ENCODE measurements at regions not wholly inside any gene's neighbourhood (a gene's known extent, or its start where the extent isn't known, plus 50 kb on each side); places are given as distances from the start of the nearest gene placed in this dataset.

GRCh38 chrX:79300856-79301255 is 66.3 kb downstream of the ITM2A start:
- DNase-seq (ENCODE audit: low spot score) = no peak

- DNase-seq (ENCODE audit: low spot score) = no peak
Observed at GRCh38 chrX:79290596-79290995, 76.5 kb downstream of the ITM2A start.

DNA sequence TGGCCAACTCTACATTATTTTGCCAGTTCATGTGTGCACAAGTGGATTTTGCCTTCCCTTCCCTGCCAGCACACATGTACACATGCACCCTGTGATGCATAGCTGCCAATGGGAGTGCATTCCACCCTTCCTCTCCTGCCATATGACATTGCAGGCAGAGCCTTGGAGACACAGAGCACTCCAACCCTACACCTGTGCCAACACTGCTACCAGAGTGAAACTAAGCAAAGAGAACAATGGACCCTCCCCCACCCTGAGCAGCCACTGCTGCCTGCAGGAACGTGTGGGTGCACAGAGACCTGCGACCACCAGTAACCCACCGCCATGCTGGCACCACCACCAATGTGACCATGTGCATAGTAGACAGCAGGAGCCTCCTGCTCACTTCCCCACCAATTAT is 78.4 kb downstream of the ITM2A start:
- DNase-seq (ENCODE audit: low spot score) = no peak

DNA sequence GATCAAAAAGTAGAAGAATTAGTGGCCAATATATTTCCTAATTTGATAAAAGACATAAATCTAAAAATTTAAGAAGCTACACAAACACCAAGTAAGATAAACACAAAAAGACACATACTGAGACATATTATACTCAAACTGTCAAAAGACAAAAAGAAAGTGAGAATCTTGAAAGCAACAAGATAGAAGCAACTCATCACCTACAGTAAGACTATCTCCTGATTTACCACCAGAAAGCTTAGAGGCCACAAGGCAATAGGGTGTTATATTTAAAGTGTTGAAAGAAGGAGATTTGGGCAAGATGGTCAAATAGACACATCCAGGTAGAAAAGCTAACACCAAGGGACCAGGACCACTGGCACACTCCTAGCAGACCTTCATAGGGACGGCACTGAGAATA is 79.4 kb downstream of the ITM2A start:
- no peak for DNase-seq (ENCODE audit: low spot score)

DNA sequence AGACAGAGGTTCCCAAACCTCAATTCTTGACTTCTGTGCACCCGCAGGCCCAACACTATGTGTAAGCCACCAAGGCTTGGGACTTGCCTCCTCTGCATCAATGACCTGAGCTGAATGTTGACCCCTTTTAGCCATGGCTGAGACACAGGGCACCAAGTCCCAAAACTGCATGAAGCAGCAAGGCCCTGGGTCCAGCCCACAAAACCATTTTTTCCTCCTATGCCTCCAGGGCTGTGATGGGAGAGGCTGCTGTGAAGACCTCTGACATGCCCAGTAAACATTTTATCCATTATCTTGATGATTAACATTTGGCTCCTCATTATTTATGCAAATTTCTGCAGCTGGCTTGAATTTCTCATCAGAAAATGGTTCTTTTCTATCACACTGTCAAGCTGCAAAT is 85.4 kb downstream of the ITM2A start:
- DNase-seq (ENCODE audit: low spot score) = no peak

DNA sequence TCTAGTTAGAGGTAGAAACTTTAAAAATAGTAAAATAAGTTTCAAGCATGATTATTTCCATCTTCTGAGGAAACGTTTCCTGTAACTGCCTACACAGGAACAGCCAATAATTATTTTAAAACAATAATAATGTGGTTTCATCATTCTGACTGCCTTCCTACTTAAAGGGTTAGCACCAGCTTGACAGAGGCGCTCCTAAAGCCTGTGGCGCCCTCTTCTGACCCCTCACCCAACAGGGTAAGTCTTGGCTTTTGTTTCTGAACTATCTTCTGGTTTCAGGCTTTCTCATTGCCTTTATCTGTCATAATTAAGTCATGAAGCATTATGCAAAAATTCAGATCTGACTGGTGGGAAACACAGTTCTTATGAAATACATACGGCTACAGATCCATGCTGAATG is 96.7 kb downstream of the ITM2A start:
- peak; percentile 49 for DNase-seq (ENCODE audit: low spot score)

GRCh38 chrX:79268788-79269187 is 98.3 kb downstream of the ITM2A start:
- peak; percentile 14 for DNase-seq (ENCODE audit: low spot score)

GRCh38 chrX:79266702-79267101 is 100.4 kb downstream of the ITM2A start:
- DNase-seq (ENCODE audit: low spot score) = no peak

- no peak for DNase-seq (ENCODE audit: low spot score)
Observed at GRCh38 chrX:79263550-79263949, 103.6 kb downstream of the ITM2A start.

DNA sequence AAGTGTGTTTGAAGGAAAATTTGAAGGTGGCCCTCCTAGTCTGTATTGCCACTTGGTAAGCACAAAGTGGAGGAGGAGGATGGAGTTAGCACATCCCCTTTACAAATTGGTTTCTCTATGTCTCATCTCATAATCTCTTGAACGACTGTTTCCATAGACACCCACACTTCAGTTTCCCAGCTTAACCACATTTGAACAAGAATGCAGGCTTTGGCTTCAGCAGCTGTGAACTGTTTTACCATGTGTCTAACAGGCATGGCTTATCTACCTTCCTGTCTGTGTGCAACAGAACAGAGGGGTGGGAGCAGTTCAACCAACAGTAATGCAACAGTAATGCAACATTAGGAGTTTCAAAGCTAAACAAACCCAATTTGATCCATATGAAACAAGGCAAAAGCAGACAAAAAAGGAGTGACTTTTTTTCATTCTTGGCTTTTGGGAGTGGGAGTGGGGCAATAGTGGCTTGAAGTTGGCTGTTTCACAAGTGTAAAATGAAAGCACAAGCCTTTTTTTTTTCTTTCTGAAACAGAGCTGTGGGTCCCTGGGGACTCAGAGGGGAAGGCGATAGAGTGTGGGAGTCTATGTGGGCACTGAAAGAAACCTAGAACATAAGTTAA is 108.0 kb downstream of the ITM2A start:
- no peak for DNase-seq (ENCODE audit: low spot score)

DNA sequence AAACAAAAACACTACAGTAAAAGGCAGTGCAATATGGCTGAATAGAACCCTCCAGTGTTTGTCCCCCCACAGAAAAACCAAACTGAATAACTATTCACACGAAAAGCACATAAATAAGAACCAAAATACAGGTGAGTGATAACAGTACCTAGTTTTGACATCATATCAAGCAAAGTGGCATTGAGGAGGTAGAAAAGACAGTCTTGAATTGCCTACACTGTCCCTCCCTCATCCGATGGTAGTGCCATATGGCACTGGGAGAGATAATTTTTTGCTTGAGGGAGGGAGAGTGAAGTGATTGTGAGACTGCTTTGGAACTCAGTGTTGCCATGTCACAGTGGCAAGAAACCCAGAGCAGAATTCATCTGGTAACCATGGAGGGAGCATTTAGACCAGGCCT is 99.2 kb downstream of the GPR174 start:
- DNase-seq (ENCODE audit: low spot score) = no peak

GRCh38 chrX:79235899-79236298 is 91.4 kb downstream of the GPR174 start:
- no peak for DNase-seq (ENCODE audit: low spot score)

- DNase-seq (ENCODE audit: low spot score) = no peak
Observed at GRCh38 chrX:79231662-79232061, 87.2 kb downstream of the GPR174 start.

Measured in RKO (cell line).